SJCRH30 (cell line): ENCODE measurements at regions not wholly inside any gene's neighbourhood (a gene's known extent, or its start where the extent isn't known, plus 50 kb on each side); places are given as distances from the start of the nearest gene placed in this dataset.
"Not testable (repeated sequence)": the region's sequence is repeated elsewhere in the genome, so short reads cannot be mapped to it uniquely, and the experiment has no call there.

Source experiments
- DNase-seq, 2 experiments: peaks; one replicate each; pipeline ENCODE4 v3.0.0-alpha.2; 2015 to 2020
- H3K27ac ChIP-seq: fragments of 250-450 bp; sonication (Bioruptor Pico); 2 replicates; pipeline ENCODE4 v1.5.1; 2020; ENCODE audit warnings: mild to moderate bottlenecking, moderate library complexity
- H3K27me3 ChIP-seq: fragments of 250-450 bp; sonication (Bioruptor Pico); 2 replicates; pipeline ENCODE4 v1.5.1; 2020; ENCODE audit warnings: mild to moderate bottlenecking, moderate library complexity
- H3K36me3 ChIP-seq: fragments of 250-450 bp; sonication (Bioruptor Pico); 2 replicates; pipeline ENCODE4 v1.5.1; 2020; ENCODE audit warnings: mild to moderate bottlenecking, moderate library complexity
- H3K4me1 ChIP-seq: fragments of 250-450 bp; sonication (Bioruptor Pico); 2 replicates; pipeline ENCODE4 v1.5.1; 2020; ENCODE audit warnings: mild to moderate bottlenecking, moderate library complexity
- H3K4me3 ChIP-seq: fragments of 250-450 bp; sonication (Bioruptor Pico); 2 replicates; pipeline ENCODE4 v1.5.1; 2020; ENCODE audit warnings: mild to moderate bottlenecking, moderate library complexity
- H3K9me3 ChIP-seq: fragments of 250-450 bp; sonication (Bioruptor Pico); replicated peaks from 2 replicates; pipeline ENCODE4 v1.5.1; 2020; ENCODE audit warnings: mild to moderate bottlenecking, moderate library complexity

DNA sequence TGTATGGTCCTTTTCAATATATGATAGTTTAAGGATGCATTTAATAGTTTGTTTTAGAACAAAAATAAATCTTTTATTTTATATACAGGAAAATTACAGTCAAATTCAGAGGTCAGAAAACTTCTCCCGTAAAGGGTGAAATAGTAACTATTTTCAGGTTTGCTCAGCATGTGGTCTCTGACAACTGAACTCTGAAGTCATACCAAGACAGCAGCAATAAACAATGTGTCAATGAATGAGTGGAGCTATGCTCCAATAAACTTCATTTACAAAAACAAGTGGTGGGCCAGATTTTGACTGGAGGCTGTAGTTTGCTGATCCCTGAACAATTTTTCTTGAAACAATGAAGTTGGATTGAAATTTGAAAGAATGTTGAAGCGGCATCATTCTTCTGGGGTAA, 123.6 kb downstream of the ZNF248 start:
- Histone ChIP-seq H3K27me3 (no peaks in the 10 kb centered on the region), H3K27ac (no peak overlapping the region), H3K4me1 (no peaks in the 10 kb centered on the region), H3K36me3 (no peaks in the 10 kb centered on the region), H3K4me3 (no peak overlapping the region), H3K9me3 (no peaks in the 10 kb centered on the region)
- no peak for DNase-seq

DNA sequence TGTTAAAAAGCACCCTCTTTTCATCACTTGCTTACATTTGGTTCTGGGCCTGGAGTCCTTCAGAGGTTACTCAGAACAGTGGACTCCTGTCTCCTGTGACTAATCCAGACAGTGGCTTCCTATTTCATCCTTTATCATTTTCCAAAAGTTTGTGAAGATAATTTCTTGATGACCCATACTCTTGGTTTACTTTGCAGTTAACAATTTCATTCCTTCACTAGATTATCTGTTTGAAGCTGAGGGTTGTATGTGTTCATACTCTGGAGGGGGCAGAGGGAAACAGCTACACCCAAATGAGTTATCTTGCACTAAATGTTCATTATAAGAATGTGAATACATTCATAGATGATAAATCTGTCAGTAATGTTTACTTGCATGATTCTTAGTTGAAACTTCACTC, 124.7 kb downstream of the ZNF248 start:
- H3K9me3 ChIP-seq = no peaks in the 10 kb centered on the region
- no peak overlapping the region for H3K27ac ChIP-seq
- no peak for DNase-seq
- no peak overlapping the region for H3K4me3 ChIP-seq
- no peaks in the 10 kb centered on the region for H3K36me3 ChIP-seq
- H3K4me1 ChIP-seq = no peaks in the 10 kb centered on the region
- H3K27me3 ChIP-seq = no peaks in the 10 kb centered on the region

DNA sequence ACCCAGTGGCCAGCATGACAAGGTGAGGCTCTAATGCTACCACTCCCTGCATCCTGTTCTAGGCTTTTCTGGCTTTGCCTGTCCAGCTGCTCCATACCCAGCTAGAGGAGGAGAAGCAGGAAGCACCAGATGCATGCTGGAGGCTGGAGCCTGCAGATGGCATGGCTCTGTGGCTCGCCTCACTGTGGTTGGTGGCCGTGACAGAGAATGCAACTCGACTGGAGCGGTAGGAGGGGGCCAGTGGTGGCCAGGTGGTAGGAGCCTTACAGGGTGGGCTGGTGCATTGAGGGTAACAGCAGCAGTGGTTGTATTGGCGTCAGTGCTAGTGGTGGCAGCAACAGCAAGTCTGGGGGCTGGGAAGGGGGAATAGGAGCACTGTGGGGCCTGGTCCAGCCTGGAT, 128.6 kb downstream of the ZNF248 start:
- no peak overlapping the region for H3K27ac ChIP-seq
- no peak for DNase-seq
- no peaks in the 10 kb centered on the region for H3K36me3 ChIP-seq
- H3K9me3 ChIP-seq = no peaks in the 10 kb centered on the region
- no peak overlapping the region for H3K4me3 ChIP-seq
- no peaks in the 10 kb centered on the region for H3K4me1 ChIP-seq
- H3K27me3 ChIP-seq = no peaks in the 10 kb centered on the region

DNA sequence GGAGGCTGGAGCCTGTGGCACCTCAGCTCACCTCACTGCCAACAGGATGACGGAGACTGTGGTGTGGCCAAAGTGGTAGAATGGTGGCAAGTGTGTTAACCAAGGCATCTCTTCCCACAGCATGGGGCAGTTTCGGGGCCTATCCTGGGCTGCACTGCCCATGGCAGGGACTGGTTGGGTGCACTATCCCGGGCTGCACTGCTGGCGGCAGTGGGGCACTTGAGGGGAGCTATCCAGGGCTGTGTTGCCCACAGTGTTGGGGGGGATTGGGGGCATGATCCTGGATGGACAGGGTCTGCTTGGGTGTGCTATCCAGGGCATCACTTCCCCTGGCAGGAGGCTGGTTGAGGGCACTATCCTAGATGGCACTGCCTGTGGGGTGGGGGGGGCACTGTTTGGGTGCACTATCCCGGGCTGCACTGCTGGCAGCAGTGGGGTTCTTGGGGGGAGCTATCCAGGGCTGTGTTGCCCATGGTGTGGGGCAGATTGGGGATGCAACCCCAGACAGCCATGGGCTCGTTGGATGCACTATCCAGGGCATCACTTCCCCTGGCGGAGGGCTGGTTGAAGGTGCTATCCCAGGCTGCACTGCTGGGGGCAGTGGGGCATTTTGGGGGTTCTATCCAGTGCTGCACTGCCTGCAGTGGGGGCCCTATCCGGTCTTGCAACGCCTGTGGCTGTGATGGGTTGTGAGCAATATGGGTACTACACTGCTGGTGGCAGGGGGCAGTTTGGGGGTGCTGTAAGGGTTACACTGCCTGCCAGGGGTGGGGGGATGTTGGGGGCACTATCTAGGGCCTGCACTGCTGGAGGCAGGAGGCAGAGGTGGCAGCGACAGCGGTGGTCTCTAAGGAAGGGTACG, 129.7 kb downstream of the ZNF248 start:
- H3K4me3 ChIP-seq = no peak overlapping the region
- no peak for DNase-seq
- no peak overlapping the region for H3K27ac ChIP-seq
- no peaks in the 10 kb centered on the region for H3K9me3 ChIP-seq
- H3K36me3 ChIP-seq = no peaks in the 10 kb centered on the region
- no peaks in the 10 kb centered on the region for H3K27me3 ChIP-seq
- H3K4me1 ChIP-seq = no peaks in the 10 kb centered on the region

DNA sequence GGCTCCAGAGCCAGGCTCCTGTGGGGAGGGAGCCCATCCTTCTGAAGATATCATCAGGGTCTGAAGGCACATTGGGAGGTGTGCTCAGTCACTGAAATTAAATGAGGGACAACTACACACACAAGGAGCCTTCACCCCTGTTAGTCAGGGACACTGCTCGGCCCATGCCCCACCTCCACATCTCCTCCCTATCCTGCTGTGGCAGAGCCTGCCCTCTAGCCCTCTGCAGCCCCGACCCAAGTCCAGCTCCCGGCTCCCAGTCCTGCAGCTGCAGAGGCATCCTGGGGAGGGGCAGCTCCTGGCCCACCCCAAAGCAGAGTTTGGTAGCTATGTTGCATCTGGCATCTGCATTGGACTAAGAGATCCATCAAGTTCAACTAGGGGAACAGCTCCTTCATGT, 136.3 kb downstream of the ZNF248 start:
- Histone ChIP-seq H3K36me3 (no peaks in the 10 kb centered on the region), H3K27ac (no peak overlapping the region), H3K27me3 (no peaks in the 10 kb centered on the region), H3K9me3 (no peaks in the 10 kb centered on the region), H3K4me3 (no peak overlapping the region), H3K4me1 (no peaks in the 10 kb centered on the region)
- DNase-seq = no peak

DNA sequence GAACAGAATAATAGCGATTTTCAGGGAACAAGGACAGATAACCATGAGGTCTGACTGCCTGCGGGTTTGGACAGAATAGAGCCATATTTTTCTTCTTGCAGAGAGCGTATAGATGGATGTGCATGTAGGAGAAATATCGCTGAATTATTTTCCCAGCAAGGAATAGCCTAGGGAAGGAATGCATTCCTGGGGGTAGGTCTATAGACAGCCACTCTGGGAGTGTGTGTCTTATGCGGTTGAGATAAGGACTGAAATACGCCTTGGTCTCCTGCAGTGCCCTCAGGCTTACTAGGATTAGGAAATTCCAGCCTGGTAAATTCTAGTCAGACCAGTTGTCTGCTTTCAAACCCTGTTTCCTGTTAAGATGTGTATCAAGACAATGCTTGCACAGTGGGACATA, 139.3 kb downstream of the ZNF248 start:
- not testable (repeated sequence) for H3K9me3 ChIP-seq, H3K36me3 ChIP-seq, DNase-seq, H3K27ac ChIP-seq, H3K27me3 ChIP-seq, H3K4me3 ChIP-seq, H3K4me1 ChIP-seq

DNA sequence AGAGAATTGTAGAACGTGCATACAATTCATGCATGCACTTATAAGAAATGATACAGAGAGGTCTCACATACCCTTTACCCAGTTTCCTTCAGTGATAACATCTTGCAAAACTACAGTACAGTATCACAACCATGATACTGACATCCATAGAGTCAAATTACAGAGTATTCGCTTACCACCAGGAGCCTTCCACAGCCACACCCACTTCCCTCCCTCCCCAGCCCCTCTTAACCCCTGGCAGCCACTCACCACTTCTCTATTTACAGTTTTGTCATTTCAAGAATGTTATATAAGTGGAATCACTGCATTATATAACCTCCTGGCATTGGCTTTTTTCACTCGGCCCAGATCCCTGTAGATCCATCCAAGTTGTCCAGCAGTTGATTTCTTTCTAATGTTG, 143.8 kb downstream of the ZNF248 start:
- Histone ChIP-seq H3K9me3 (no peaks in the 10 kb centered on the region), H3K4me3 (no peak overlapping the region), H3K36me3 (no peaks in the 10 kb centered on the region), H3K27ac (no peak overlapping the region), H3K27me3 (no peaks in the 10 kb centered on the region), H3K4me1 (no peaks in the 10 kb centered on the region; the same call in 1 of the 2 replicates)
- no peak for DNase-seq

DNA sequence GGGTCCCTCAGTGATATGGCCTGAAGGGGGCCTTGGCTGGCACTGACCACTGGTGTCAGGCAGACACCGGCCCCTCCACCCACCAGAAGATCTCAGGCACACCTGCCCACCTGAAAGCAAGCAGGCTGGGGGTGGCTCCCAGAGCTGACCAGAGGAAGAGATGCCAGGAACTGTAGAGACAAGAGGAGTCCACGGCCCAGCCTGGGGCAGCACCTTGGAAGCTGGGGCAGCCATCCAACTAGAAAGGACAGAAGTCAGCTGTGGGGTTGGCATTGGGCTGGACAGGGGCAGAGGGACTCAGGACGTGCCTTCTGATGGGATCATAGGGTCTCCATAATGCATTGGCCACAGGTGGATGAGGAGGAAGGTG, 144.3 kb downstream of the ZNF248 start:
- Histone ChIP-seq H3K27ac (no peak overlapping the region), H3K27me3 (no peaks in the 10 kb centered on the region), H3K4me1 (no peaks in the 10 kb centered on the region; the same call in 1 of the 2 replicates), H3K9me3 (no peaks in the 10 kb centered on the region), H3K36me3 (no peaks in the 10 kb centered on the region), H3K4me3 (no peak overlapping the region)
- DNase-seq = no peak

DNA sequence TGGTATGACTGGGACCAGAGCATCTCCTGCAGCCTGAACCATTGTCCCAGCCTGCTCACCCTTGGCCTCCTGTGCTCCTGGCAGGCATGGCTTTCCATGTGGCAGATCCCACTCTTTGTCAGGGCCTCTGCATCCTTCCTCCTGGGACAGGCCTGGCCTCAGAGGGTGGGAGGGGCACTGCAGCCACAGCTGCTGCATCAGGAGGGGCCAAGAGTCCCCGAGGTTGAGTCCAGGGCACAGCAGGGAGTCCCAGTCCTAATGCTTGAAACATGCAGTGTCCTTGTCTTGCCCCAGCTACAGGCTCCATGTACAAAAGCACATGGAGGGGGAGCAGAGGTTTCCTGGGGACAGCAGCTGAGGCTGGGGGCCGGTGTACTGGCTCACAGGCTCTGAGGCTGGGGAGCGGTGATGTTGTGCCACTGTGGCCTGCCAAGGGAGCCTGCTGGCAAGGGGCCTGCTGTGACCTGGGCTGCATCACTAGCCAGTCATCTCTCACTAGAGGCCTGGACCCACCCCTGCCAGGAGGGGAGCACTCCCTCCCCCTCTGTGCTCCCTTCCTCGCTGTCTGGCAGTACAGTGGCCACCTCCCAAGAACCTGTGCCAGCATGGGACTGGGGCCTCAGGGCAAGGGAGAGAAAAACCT, 144.8 kb downstream of the ZNF248 start:
- no peak overlapping the region for H3K4me3 ChIP-seq
- H3K4me1 ChIP-seq = no peaks in the 10 kb centered on the region; the same call in 1 of the 2 replicates
- no peak overlapping the region for H3K27ac ChIP-seq
- H3K36me3 ChIP-seq = no peaks in the 10 kb centered on the region
- peak; percentile 49 to 52 for DNase-seq
- H3K9me3 ChIP-seq = no peaks in the 10 kb centered on the region
- H3K27me3 ChIP-seq = no peaks in the 10 kb centered on the region

DNA sequence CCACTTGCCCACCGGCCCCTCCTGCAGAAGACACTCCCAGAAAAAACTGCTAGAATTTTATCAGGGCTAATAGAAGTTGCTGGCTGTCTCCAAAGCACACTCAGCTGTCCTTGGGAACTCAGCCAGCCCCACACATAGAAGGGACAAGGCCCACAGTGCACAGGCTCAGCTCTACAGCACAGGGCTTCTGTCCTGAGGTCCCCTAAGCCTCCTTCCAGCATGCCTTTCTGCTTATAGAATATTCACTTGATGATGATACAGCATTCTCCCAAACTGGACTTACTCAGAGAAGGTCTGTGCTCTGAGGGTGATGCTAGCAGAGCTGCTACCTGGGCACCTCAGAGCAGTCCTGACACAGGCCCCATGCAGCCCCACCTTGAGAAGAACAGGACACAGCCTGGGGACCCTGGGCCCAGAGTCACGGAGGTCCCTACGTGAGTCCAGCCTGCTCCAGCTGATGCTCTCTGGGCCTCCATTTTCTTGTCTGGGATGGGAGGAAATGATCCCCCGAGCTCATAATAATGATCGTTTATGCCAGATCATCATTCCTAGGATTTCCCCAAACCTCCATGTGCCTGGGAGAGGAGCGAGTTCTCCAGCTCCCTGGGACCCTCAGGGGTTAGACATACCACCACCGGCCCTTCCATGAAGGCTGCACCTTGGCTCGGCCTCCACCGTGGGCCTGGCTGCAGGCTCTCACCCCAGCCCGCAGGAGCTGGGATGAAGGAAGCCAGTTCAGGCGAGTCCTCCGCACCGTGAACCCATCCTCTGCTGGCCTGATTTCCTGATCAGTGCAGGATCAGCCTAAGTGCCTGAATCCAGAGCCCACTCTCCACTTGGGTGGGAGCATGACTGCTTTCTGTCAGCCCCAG, 145.6 kb downstream of the ZNF248 start:
- no peak overlapping the region for H3K27ac ChIP-seq
- no peaks in the 10 kb centered on the region for H3K36me3 ChIP-seq
- H3K4me1 ChIP-seq = no peaks in the 10 kb centered on the region; the same call in 1 of the 2 replicates
- H3K9me3 ChIP-seq = no peaks in the 10 kb centered on the region
- no peak for DNase-seq
- H3K27me3 ChIP-seq = no peaks in the 10 kb centered on the region
- no peak overlapping the region for H3K4me3 ChIP-seq

DNA sequence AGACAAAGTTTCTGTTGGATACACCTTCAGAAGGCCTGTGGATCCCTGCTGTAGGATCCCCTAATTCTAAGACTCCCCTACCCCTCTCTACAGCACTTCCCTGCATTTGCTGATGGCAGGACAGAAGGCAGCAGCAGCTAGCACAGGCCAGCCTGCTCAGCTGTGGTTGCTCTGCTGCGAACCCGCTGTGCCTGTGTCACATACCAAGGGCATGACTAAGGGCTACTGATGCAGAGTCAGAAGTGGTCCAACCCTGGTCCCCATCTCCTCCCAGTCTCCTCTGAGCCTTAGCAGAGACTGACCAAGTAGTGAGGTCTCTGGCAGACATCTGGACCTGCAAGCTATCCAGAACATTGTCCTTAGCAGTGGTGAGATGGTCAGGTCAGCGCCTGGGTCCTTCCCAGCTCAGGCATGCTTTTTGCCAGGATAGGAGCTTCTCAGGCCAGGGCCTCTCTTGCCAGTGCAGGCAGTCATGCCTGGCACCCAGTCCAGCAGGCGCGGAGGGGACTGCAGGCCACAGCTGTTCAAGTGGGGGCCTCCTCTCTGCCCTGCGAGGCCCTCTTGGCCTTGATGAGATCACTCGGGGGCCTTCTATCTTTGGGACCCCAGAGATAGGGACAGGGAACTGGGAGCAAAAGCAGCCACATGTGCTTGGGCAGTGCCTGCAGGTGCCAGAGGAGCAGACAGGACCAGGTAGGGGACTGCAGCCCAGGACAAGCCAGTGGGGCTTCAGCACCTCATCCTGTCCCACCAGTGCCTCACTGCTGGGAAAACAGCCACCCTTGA, 146.4 kb downstream of the ZNF248 start:
- no peaks in the 10 kb centered on the region; the same call in 1 of the 2 replicates for H3K4me1 ChIP-seq
- H3K27ac ChIP-seq = no peak overlapping the region
- no peak overlapping the region for H3K4me3 ChIP-seq
- no peaks in the 10 kb centered on the region for H3K27me3 ChIP-seq
- peak in 1 of 2 experiments; percentile 9 for DNase-seq
- no peaks in the 10 kb centered on the region for H3K9me3 ChIP-seq
- H3K36me3 ChIP-seq = no peaks in the 10 kb centered on the region

DNA sequence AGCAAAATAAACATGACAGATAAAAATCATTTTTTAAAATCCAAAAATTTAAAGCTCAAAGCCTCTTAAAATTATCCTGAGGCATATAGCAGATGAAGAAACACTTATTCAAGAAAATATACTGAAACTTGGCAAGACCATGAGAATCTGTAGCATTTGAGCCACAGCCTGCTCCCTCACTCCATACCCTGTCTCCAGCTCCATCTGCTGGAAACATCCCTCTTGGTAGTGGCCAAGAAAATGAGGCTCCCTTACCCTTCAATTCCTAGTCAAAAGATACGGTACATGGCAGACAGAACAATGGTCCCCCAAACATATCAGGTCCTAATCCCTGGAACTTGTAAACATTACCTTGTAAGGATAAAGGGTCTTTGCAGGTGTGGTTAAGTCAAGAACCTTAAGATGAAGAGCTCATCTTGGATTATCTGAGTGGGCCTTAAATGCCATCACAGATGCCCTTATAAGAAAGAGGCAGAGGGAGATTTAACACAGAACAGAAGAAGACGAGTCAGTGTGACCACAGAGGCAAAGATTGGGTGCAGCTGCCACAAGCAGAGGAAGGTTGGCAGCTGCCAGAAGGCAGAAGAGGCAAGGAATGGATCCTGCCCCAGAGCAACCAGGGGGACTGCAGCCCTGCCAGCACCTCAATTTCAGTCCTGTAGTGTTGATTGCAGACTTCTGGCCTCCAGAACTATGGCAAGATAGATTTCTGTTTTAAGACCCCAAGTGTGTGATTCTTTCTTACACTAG, 149.4 kb downstream of the ZNF248 start:
- H3K36me3 ChIP-seq = no peaks in the 10 kb centered on the region
- no peaks in the 10 kb centered on the region for H3K27me3 ChIP-seq
- no peak for DNase-seq
- H3K27ac ChIP-seq = no peak overlapping the region
- H3K9me3 ChIP-seq = no peaks in the 10 kb centered on the region
- no peak overlapping the region for H3K4me3 ChIP-seq
- H3K4me1 ChIP-seq = no peaks in the 10 kb centered on the region; the same call in 1 of the 2 replicates

DNA sequence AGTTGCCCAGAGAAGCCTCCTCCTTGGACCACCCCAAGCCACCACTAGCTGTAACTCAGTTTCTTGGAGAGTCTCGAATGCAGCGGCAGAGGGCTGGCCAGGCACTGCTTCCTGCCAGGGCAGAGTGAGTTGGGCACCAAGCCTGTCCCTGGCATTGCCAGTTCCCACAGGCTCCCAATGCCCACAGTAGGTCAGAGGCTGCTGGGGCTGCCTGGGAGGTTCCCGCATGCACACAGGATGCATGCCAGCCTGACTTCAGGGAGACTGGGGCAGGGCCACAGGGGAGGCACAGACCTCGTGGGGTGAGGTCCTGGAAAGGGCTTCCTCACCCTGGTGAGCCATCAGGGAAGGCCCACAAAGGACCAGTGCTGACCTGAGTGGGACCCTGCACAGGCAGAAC, 152.8 kb downstream of the ZNF248 start:
- H3K9me3 ChIP-seq = no peaks in the 10 kb centered on the region
- H3K4me3 ChIP-seq = no peak overlapping the region
- no peaks in the 10 kb centered on the region for H3K4me1 ChIP-seq
- no peaks in the 10 kb centered on the region for H3K27me3 ChIP-seq
- H3K27ac ChIP-seq = no peak overlapping the region
- no peak for DNase-seq
- H3K36me3 ChIP-seq = no peaks in the 10 kb centered on the region
